NOMO-1 (cell line): ENCODE measurements at regions not wholly inside any gene's neighbourhood (a gene's known extent, or its start where the extent isn't known, plus 50 kb on each side); places are given as distances from the start of the nearest gene placed in this dataset.
"Not testable (repeated sequence)": the region's sequence is repeated elsewhere in the genome, so short reads cannot be mapped to it uniquely, and the experiment has no call there.

ENCODE experiments used
- DNase-seq, 2 experiments: peaks; one replicate each; lab custom pipeline; 2025; ENCODE audit not compliant: unreplicated experiment in 2 of 2; lab: John Stamatoyannopoulos, UW

GRCh38 chr13:83498481-83499190 lies 383.6 kb downstream of the SLITRK1 start:
- DNase-seq = no peak

- DNase-seq = no peak
Measured at GRCh38 chr13:83498045-83498444, 384.2 kb downstream of the SLITRK1 start.

- no peak for DNase-seq
Measured at GRCh38 chr13:83496501-83496900, 385.8 kb downstream of the SLITRK1 start.

- no peak for DNase-seq
Measured at GRCh38 chr13:83485101-83485500, 397.2 kb downstream of the SLITRK1 start.

- DNase-seq = no peak
Measured at GRCh38 chr13:83471011-83471410, 411.3 kb downstream of the SLITRK1 start.

GRCh38 chr13:83470133-83470797 lies 412.0 kb downstream of the SLITRK1 start:
- DNase-seq = no peak

GRCh38 chr13:83453723-83454122 lies 428.6 kb downstream of the SLITRK1 start:
- no peak for DNase-seq

- DNase-seq = no peak
Measured at GRCh38 chr13:83453300-83453699, 429.0 kb downstream of the SLITRK1 start.

- DNase-seq = no peak
Measured at GRCh38 chr13:83452292-83452950, 429.9 kb downstream of the SLITRK1 start.

GRCh38 chr13:83450591-83450990 lies 431.7 kb downstream of the SLITRK1 start:
- no peak for DNase-seq

GRCh38 chr13:83449668-83450395 lies 432.4 kb downstream of the SLITRK1 start:
- DNase-seq = no peak

GRCh38 chr13:83440465-83440864 lies 441.8 kb downstream of the SLITRK1 start:
- no peak for DNase-seq

GRCh38 chr13:83439464-83439863 lies 442.8 kb downstream of the SLITRK1 start:
- not testable (repeated sequence) for DNase-seq

GRCh38 chr13:83423861-83424260 lies 458.4 kb downstream of the SLITRK1 start:
- no peak for DNase-seq

GRCh38 chr13:83423381-83423780 lies 458.9 kb downstream of the SLITRK1 start:
- no peak for DNase-seq

GRCh38 chr13:83414393-83414792 lies 467.9 kb downstream of the SLITRK1 start:
- no peak for DNase-seq

- DNase-seq = no peak
Measured at GRCh38 chr13:83386609-83387008, 495.7 kb downstream of the SLITRK1 start.

- no peak for DNase-seq
Measured at GRCh38 chr13:83378908-83379307, 503.4 kb downstream of the SLITRK1 start.

GRCh38 chr13:83377491-83377890 lies 504.8 kb downstream of the SLITRK1 start:
- no peak for DNase-seq

GRCh38 chr13:83372786-83373185 lies 509.5 kb downstream of the SLITRK1 start:
- no peak for DNase-seq

GRCh38 chr13:83365723-83366122 lies 516.6 kb downstream of the SLITRK1 start:
- no peak for DNase-seq
